PC-9 (cell line): ENCODE measurements at regions not wholly inside any gene's neighbourhood (a gene's known extent, or its start where the extent isn't known, plus 50 kb on each side); places are given as distances from the start of the nearest gene placed in this dataset.

Experiments
- BruUV-seq: library from RNA; stranded (reverse); fragments of 400-500 nt; replicated peaks from 2 replicates; lab custom pipeline; 2021; lab: Mats Ljungman, UMichigan
- CTCF ChIA-PET: fragments of 300-600 bp; sonication (Branson Sonifier 250); formaldehyde crosslinking; loops from one replicate; lab custom pipeline; 2022; ENCODE audit warnings: antibody characterized with exemption; lab: Charles Lee
- POLR2A ChIA-PET: fragments of 300-600 bp; sonication (Branson Sonifier 250); formaldehyde crosslinking; loops from one replicate; lab custom pipeline; 2022; ENCODE audit warnings: antibody characterized with exemption; ENCODE audit not compliant: unreplicated experiment; lab: Charles Lee
- DNase-seq, 2 experiments: peaks; one replicate each; pipeline versions ENCODE4 v3.0.0 to v3.0.0-alpha.2; 2015 to 2022; ENCODE audit warnings: mixed read lengths in 1 of 2
- H2AFZ ChIP-seq: fragments of 200-600 bp; sonication (generic); 2 replicates; pipeline ENCODE4 v1.8.1; 2017; ENCODE audit warnings: antibody characterized with exemption
- H3F3A ChIP-seq: fragments of 200-600 bp; sonication (generic); 2 replicates; pipeline ENCODE4 v1.8.1; 2017; ENCODE audit warnings: antibody characterized with exemption, mild to moderate bottlenecking, low read depth; ENCODE audit not compliant: insufficient read depth
- H3K27ac ChIP-seq: fragments of 200-600 bp; sonication (generic); 2 replicates; pipeline ENCODE4 v1.6.1; 2016; ENCODE audit warnings: mixed run types
- H3K27me3 ChIP-seq: fragments of 200-600 bp; sonication (generic); 2 replicates; pipeline ENCODE4 v1.6.1; 2016; ENCODE audit warnings: low read depth, mixed run types; ENCODE audit not compliant: insufficient read depth
- H3K36me3 ChIP-seq: fragments of 200-600 bp; sonication (generic); 2 replicates; pipeline ENCODE4 v1.6.1; 2016; ENCODE audit warnings: low read depth, mixed run types
- H3K4me1 ChIP-seq: fragments of 200-600 bp; sonication (generic); replicated peaks from 2 replicates; pipeline ENCODE4 v1.6.1; 2016; ENCODE audit warnings: mixed run types; ENCODE audit not compliant: insufficient read depth
- H3K4me2 ChIP-seq: fragments of 200-600 bp; sonication (generic); 2 replicates; pipeline ENCODE4 v1.6.1; 2017; ENCODE audit warnings: mixed run types
- H3K4me3 ChIP-seq: fragments of 200-600 bp; sonication (generic); 2 replicates; pipeline ENCODE4 v1.6.1; 2016; ENCODE audit warnings: mixed run types
- H3K79me2 ChIP-seq: fragments of 200-600 bp; sonication (generic); 2 replicates; pipeline ENCODE4 v1.6.1; 2017; ENCODE audit warnings: low read depth, mixed run types
- H3K9me2 ChIP-seq: fragments of 200-600 bp; sonication (generic); 2 replicates; pipeline ENCODE4 v1.8.1; 2017; ENCODE audit warnings: mild to moderate bottlenecking; ENCODE audit not compliant: insufficient read depth
- H3K9me3 ChIP-seq: fragments of 200-600 bp; sonication (generic); 2 replicates; pipeline ENCODE4 v1.8.1; 2016; ENCODE audit warnings: low read depth; ENCODE audit not compliant: insufficient read depth
- H4K20me1 ChIP-seq: fragments of 200-600 bp; sonication (generic); 2 replicates; pipeline ENCODE4 v1.8.1; 2017; ENCODE audit not compliant: insufficient read depth
- CTCF ChIP-seq: fragments of 200-600 bp; sonication (generic); conservative IDR thresholded peaks from 2 replicates; pipeline ENCODE4 v1.6.1; 2017; ENCODE audit warnings: mixed run types, antibody characterized with exemption, mild to moderate bottlenecking, moderate library complexity
- EZH2 ChIP-seq: fragments of 200-600 bp; sonication (generic); IDR thresholded peaks from 2 replicates; pipeline ENCODE4 v1.8.0; 2017; ENCODE audit warnings: antibody characterized with exemption, low read depth
- intact Hi-C: fragments of 100-400 bp; cut with micrococcal nuclease; formaldehyde crosslinking; loops from one replicate; pipeline ENCODE4 v1.10.0; 2022; ENCODE audit not compliant: unreplicated experiment

- no peaks in the 10 kb centered on the region for H3K4me1 ChIP-seq
- no peaks in the 10 kb centered on the region for H3K36me3 ChIP-seq
- no peaks in the 10 kb centered on the region for H3F3A ChIP-seq
- H3K9me3 ChIP-seq = no peaks in the 10 kb centered on the region
- no TSS peak for BruUV-seq
- TF ChIP-seq CTCF (no peak), EZH2 (no peak)
- ChIA-PET POLR2A (no interaction called here), CTCF (no interaction called here)
- no peaks in the 10 kb centered on the region for H3K9me2 ChIP-seq
- H3K4me2 ChIP-seq = no peak overlapping the region
- intact Hi-C loops = no loop called here
- no peaks in the 10 kb centered on the region for H3K79me2 ChIP-seq
- no peak overlapping the region for H3K27ac ChIP-seq
- no peak overlapping the region for H3K4me3 ChIP-seq
- H3K27me3 ChIP-seq = no peaks in the 10 kb centered on the region
- no peak for DNase-seq
- no peak overlapping the region for H2AFZ ChIP-seq
- H4K20me1 ChIP-seq = no peaks in the 10 kb centered on the region
Measured at GRCh38 chr1:81205956-81206355, 594.8 kb upstream of the ADGRL2 start.

DNA sequence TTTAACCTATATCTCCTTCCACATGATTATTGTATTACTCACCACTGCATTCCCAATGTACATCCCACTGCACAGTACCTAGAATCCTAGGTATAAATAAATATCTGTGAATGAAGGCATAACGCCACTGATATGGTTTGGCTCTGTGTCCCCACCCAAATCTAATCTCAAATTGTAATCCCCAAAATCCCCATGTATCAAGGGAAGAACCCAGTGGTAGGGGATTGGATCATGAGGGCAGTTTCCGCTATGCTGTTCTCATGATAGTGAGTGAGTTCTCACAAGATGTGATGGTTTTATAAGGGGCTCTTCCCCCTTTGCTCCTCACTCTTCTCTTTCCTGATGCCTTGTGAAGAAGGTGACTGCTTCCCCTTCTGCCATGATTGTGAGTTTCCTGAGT lies 599.0 kb upstream of the ADGRL2 start:
- ChIA-PET POLR2A (no interaction called here), CTCF (no interaction called here)
- Histone ChIP-seq H4K20me1 (no peaks in the 10 kb centered on the region), H3K4me3 (no peak overlapping the region), H2AFZ (no peak overlapping the region), H3K4me2 (no peak overlapping the region), H3K27ac (no peak overlapping the region), H3K9me3 (no peaks in the 10 kb centered on the region; the same call in 1 of the 2 replicates), H3K36me3 (no peaks in the 10 kb centered on the region), H3K79me2 (no peaks in the 10 kb centered on the region), H3K4me1 (no peaks in the 10 kb centered on the region), H3F3A (no peaks in the 10 kb centered on the region), H3K9me2 (no peaks in the 10 kb centered on the region), H3K27me3 (no peaks in the 10 kb centered on the region)
- no TSS peak for BruUV-seq
- no peak for DNase-seq
- no peak for TF ChIP-seq EZH2
- TF ChIP-seq CTCF = no peak
- intact Hi-C loops = no loop called here

DNA sequence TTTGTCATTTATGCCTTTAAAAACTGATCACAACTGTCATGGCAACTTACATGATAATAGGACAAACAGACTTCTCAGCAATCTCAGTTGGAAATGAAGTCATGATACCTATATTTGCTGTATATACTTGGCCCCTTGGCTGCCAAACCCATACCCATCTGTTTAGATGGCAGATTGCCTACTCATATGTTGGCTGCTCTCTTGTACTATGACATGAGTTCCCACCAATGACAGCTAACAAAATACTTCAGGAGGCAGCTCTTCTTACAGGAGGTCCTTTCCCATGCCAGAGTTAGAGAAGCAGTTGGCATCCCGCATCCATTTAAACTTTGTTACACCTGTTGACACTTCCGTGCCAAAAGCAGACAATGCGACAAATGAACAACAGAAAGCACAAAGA lies 603.1 kb upstream of the ADGRL2 start:
- no peaks in the 10 kb centered on the region for H4K20me1 ChIP-seq
- H3K9me3 ChIP-seq = no peaks in the 10 kb centered on the region; the same call in 1 of the 2 replicates
- ChIA-PET CTCF (no interaction called here), POLR2A (no interaction called here)
- no peak overlapping the region for H2AFZ ChIP-seq
- H3K79me2 ChIP-seq = no peaks in the 10 kb centered on the region
- H3K4me2 ChIP-seq = no peak overlapping the region
- no TSS peak for BruUV-seq
- TF ChIP-seq CTCF (no peak), EZH2 (no peak)
- DNase-seq = no peak
- H3K4me3 ChIP-seq = no peak overlapping the region
- intact Hi-C loops = no loop called here
- H3K27ac ChIP-seq = no peak overlapping the region
- no peaks in the 10 kb centered on the region for H3K36me3 ChIP-seq
- H3K9me2 ChIP-seq = 0 out of 2 replicates have a peak, but pooled peaks cover 4% of the 10 kb centered on the region
- no peaks in the 10 kb centered on the region for H3K4me1 ChIP-seq
- no peaks in the 10 kb centered on the region for H3F3A ChIP-seq
- H3K27me3 ChIP-seq = no peaks in the 10 kb centered on the region
